Stomach (tissue), 4 donors: ENCODE measurements at regions not wholly inside any gene's neighbourhood (a gene's known extent, or its start where the extent isn't known, plus 50 kb on each side); places are given as distances from the start of the nearest gene placed in this dataset.

Source experiments
- POLR2A ChIP-seq, 4 donors: fragments of 450-650 bp; IDR thresholded peaks; one replicate each; pipeline ENCODE4 v1.6.1; 2016; ENCODE audit warnings: antibody characterized with exemption in 4 of 4, control low read depth in 2 of 4, mild to moderate bottlenecking in 1 of 4, moderate library complexity in 1 of 4
- POLR2AphosphoS5 ChIP-seq, 3 donors: sonication (generic); formaldehyde crosslinking; IDR thresholded peaks; one replicate each; pipeline ENCODE4 v1.6.1; 2016; ENCODE audit warnings: antibody characterized with exemption in 3 of 3
- TF ChIP-seq, protein P1 (sequence below), 7 experiments: fragments of 450-650 bp in 4 of 7; fragments of 200-600 bp in 3 of 7; sonication (generic) in 3 of 7; IDR thresholded peaks; one replicate each; pipeline ENCODE4 v1.5.1; 2016 to 2019; ENCODE audit warnings: antibody characterized with exemption in 7 of 7, control low read depth in 2 of 7, mild to moderate bottlenecking in 1 of 7

DNA sequence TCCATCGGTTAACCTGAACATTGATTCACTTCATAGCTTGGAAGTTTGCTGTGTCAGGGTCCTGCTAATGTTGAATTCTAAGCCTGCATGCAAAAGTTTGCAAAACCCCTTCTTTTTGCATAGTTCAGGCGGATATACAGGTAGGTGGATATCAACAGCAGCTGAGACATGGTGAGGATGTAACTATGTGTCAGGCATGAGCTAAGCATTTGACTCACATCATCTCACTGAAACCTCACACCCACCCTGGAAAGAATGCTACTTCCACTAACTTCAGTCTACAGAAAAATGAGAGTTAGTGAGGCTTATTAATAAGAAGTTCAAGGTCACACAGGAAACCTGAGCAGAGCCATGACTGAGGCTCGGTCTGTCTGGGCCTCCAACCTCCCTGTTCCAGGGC lies 276.9 kb downstream of the BMP7 start:
- TF ChIP-seq, protein P1, sequence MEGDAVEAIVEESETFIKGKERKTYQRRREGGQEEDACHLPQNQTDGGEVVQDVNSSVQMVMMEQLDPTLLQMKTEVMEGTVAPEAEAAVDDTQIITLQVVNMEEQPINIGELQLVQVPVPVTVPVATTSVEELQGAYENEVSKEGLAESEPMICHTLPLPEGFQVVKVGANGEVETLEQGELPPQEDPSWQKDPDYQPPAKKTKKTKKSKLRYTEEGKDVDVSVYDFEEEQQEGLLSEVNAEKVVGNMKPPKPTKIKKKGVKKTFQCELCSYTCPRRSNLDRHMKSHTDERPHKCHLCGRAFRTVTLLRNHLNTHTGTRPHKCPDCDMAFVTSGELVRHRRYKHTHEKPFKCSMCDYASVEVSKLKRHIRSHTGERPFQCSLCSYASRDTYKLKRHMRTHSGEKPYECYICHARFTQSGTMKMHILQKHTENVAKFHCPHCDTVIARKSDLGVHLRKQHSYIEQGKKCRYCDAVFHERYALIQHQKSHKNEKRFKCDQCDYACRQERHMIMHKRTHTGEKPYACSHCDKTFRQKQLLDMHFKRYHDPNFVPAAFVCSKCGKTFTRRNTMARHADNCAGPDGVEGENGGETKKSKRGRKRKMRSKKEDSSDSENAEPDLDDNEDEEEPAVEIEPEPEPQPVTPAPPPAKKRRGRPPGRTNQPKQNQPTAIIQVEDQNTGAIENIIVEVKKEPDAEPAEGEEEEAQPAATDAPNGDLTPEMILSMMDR (IDR thresholded peaks at IDR 0.05) = no peak
- TF ChIP-seq POLR2A (IDR thresholded peaks at IDR 0.05) (no peak), POLR2AphosphoS5 (IDR thresholded peaks at IDR 0.05) (no peak)
